Activated CD4-positive, alpha-beta memory T cell treated with anti-CD3 and anti-CD28 coated beads, Interleukin-2, amount 10 ng/mL, durations not matched to agents 7 days and 5 days (primary cell): ENCODE measurements at regions not wholly inside any gene's neighbourhood (a gene's known extent, or its start where the extent isn't known, plus 50 kb on each side); places are given as distances from the start of the nearest gene placed in this dataset.
"Not testable (repeated sequence)": the region's sequence is repeated elsewhere in the genome, so short reads cannot be mapped to it uniquely, and the experiment has no call there.

Source experiments
- CTCF ChIA-PET: fragments of 350-600 bp; sonication (Branson Sonifier 250); formaldehyde crosslinking; loops from one replicate; lab custom pipeline; 2021; ENCODE audit warnings: antibody characterized with exemption, inconsistent platforms; lab: Charles Lee
- POLR2A ChIA-PET: fragments of 350-600 bp; sonication (Branson Sonifier 250); formaldehyde crosslinking; loops from one replicate; lab custom pipeline; 2021; ENCODE audit warnings: antibody characterized with exemption; lab: Charles Lee
- DNase-seq: peaks from one replicate; pipeline ENCODE4 v3.0.0-alpha.2; 2020
- H3K27ac Mint-ChIP-seq: one replicate; pipeline ENCODE4 v1.8.0; 2021; ENCODE audit warnings: mild to moderate bottlenecking, mixed read lengths
- H3K27me3 Mint-ChIP-seq: one replicate; pipeline ENCODE4 v1.8.0; 2021; ENCODE audit warnings: mixed read lengths
- H3K36me3 Mint-ChIP-seq: one replicate; pipeline ENCODE4 v1.8.0; 2021; ENCODE audit warnings: low read depth, mixed read lengths
- H3K4me1 Mint-ChIP-seq: one replicate; pipeline ENCODE4 v1.8.0; 2021; ENCODE audit warnings: mixed read lengths
- H3K4me3 Mint-ChIP-seq: one replicate; pipeline ENCODE4 v1.8.0; 2021; ENCODE audit warnings: mild to moderate bottlenecking, mixed read lengths
- H3K9me3 Mint-ChIP-seq: one replicate; pipeline ENCODE4 v1.8.0; 2021; ENCODE audit warnings: mixed read lengths

GRCh38 chr12:76940671-76941445, 62.0 kb upstream of the CSRP2 start:
- Mint-ChIP-seq H3K27me3 (peaks cover 5% of the 10 kb centered on the region), H3K4me1 (no peaks in the 10 kb centered on the region), H3K36me3 (no peaks in the 10 kb centered on the region), H3K9me3 (no peaks in the 10 kb centered on the region), H3K4me3 (no peak overlapping the region), H3K27ac (no peak overlapping the region)
- DNase-seq: no peak
- CTCF ChIA-PET: no interaction called here
- POLR2A ChIA-PET: no interaction called here

GRCh38 chr12:76939701-76940100, 60.9 kb upstream of the CSRP2 start:
- no peaks in the 10 kb centered on the region for H3K9me3 Mint-ChIP-seq
- no peak overlapping the region for H3K4me3 Mint-ChIP-seq
- DNase-seq: no peak
- ChIA-PET POLR2A (no interaction called here), CTCF (no interaction called here)
- H3K4me1 Mint-ChIP-seq: no peaks in the 10 kb centered on the region
- H3K27ac Mint-ChIP-seq: no peak overlapping the region
- peaks cover 9% of the 10 kb centered on the region for H3K27me3 Mint-ChIP-seq
- no peaks in the 10 kb centered on the region for H3K36me3 Mint-ChIP-seq

GRCh38 chr12:76936275-76937193, 57.7 kb upstream of the CSRP2 start:
- Mint-ChIP-seq H3K36me3 (no peaks in the 10 kb centered on the region), H3K4me3 (no peak overlapping the region), H3K9me3 (no peaks in the 10 kb centered on the region), H3K4me1 (no peaks in the 10 kb centered on the region), H3K27me3 (peaks cover 9% of the 10 kb centered on the region), H3K27ac (no peak overlapping the region)
- CTCF ChIA-PET: no interaction called here
- POLR2A ChIA-PET: no interaction called here
- no peak for DNase-seq

- CTCF ChIA-PET, H3K4me3 Mint-ChIP-seq, H3K36me3 Mint-ChIP-seq, H3K27me3 Mint-ChIP-seq, DNase-seq, POLR2A ChIA-PET, H3K27ac Mint-ChIP-seq, H3K9me3 Mint-ChIP-seq, H3K4me1 Mint-ChIP-seq: not testable (repeated sequence)
Measured at GRCh38 chr12:76933392-76933791, 54.6 kb upstream of the CSRP2 start.

GRCh38 chr12:76929499-76929898, 50.7 kb upstream of the CSRP2 start:
- Mint-ChIP-seq H3K36me3 (no peaks in the 10 kb centered on the region), H3K4me3 (no peak overlapping the region), H3K27me3 (peaks cover 4% of the 10 kb centered on the region), H3K9me3 (no peaks in the 10 kb centered on the region), H3K27ac (no peak overlapping the region), H3K4me1 (no peaks in the 10 kb centered on the region)
- no peak for DNase-seq
- ChIA-PET CTCF (no interaction called here), POLR2A (no interaction called here)
